IMR-90 (cell line): ENCODE measurements at regions not wholly inside any gene's neighbourhood (a gene's known extent, or its start where the extent isn't known, plus 50 kb on each side); places are given as distances from the start of the nearest gene placed in this dataset.

Source experiments
- ATAC-seq: fragments of 200-7000 bp; cut with Tn5 transposase; 2 replicates; pipeline ENCODE4 v1.9.1; 2020; ENCODE audit warnings: low read depth, mild to moderate bottlenecking, moderate library complexity
- BruUV-seq: library from RNA; stranded (reverse); fragments of 400-500 nt; replicated peaks from 2 replicates; lab custom pipeline; 2021; lab: Mats Ljungman, UMichigan
- CTCF ChIA-PET: fragments of 300-600 bp; formaldehyde crosslinking; extraction: SDS; loops from one replicate; lab custom pipeline; 2021; ENCODE audit warnings: antibody characterized with exemption; lab: Yijun Ruan, JAX
- POLR2A ChIA-PET: fragments of 300-600 bp; sonication (Branson Sonifier 250); formaldehyde crosslinking; loops from one replicate; lab custom pipeline; 2022; ENCODE audit warnings: antibody characterized with exemption; ENCODE audit not compliant: unreplicated experiment; lab: Charles Lee
- DNase-seq: peaks from one replicate; pipeline ENCODE4 v3.0.0; 2013
- H2AFZ ChIP-seq: replicated peaks from 2 replicates; pipeline ENCODE3; 2013; ENCODE audit warnings: low read length, mild to moderate bottlenecking; ENCODE audit not compliant: poor library complexity
- H2AK5ac ChIP-seq: 2 replicates; pipeline ENCODE4 v1.6.1; 2013; ENCODE audit warnings: low read depth, low read length, inconsistent platforms
- H2AK9ac ChIP-seq: replicated peaks from 2 replicates; pipeline ENCODE3; 2013; ENCODE audit warnings: mild to moderate bottlenecking, low read depth, low read length, moderate library complexity; ENCODE audit not compliant: poor library complexity
- H2BK120ac ChIP-seq: 2 replicates; pipeline ENCODE4 v1.6.1; 2013; ENCODE audit warnings: low read depth, low read length, inconsistent platforms
- H2BK15ac ChIP-seq: 3 replicates; pipeline ENCODE4 v1.6.1; 2013; ENCODE audit warnings: low read depth, low read length, inconsistent platforms
- H2BK20ac ChIP-seq: 2 replicates; pipeline ENCODE4 v1.6.1; 2013; ENCODE audit warnings: low read depth, mild to moderate bottlenecking, inconsistent platforms, low read length, moderate library complexity
- H2BK5ac ChIP-seq: 2 replicates; pipeline ENCODE4 v1.6.1; 2013; ENCODE audit warnings: mild to moderate bottlenecking, low read depth, low read length, inconsistent platforms; ENCODE audit not compliant: poor library complexity, severe bottlenecking
- H3K14ac ChIP-seq: replicated peaks from 2 replicates; pipeline ENCODE4 v1.6.1; 2013; ENCODE audit warnings: low read depth, low read length, inconsistent platforms
- H3K18ac ChIP-seq: 2 replicates; pipeline ENCODE4 v1.6.1; 2013; ENCODE audit warnings: low read depth, low read length, control low read depth
- H3K23ac ChIP-seq: 2 replicates; pipeline ENCODE4 v1.6.1; 2013; ENCODE audit warnings: low read depth, low read length, inconsistent platforms
- H3K27ac ChIP-seq: 2 replicates; pipeline ENCODE4 v1.5.1; 2013; ENCODE audit warnings: mild to moderate bottlenecking, control low read depth, low read length; ENCODE audit not compliant: insufficient read depth
- H3K27me3 ChIP-seq: 2 replicates; pipeline ENCODE4 v1.6.1; 2013; ENCODE audit warnings: low read length; ENCODE audit not compliant: control insufficient read depth, insufficient read depth
- H3K36me3 ChIP-seq: 2 replicates; pipeline ENCODE4 v1.6.1; 2013; ENCODE audit warnings: low read length, mixed read lengths; ENCODE audit not compliant: control insufficient read depth, insufficient read depth
- H3K4ac ChIP-seq: 2 replicates; pipeline ENCODE4 v1.6.1; 2013; ENCODE audit warnings: low read depth, low read length, inconsistent platforms
- H3K4me1 ChIP-seq: 2 replicates; pipeline ENCODE4 v1.6.1; 2013; ENCODE audit warnings: low read length, mixed read lengths; ENCODE audit not compliant: control insufficient read depth, insufficient read depth
- H3K4me2 ChIP-seq: 2 replicates; pipeline ENCODE4 v1.6.1; 2013; ENCODE audit warnings: low read depth, mild to moderate bottlenecking, control low read depth, low read length, moderate library complexity
- H3K4me3 ChIP-seq: 2 replicates; pipeline ENCODE4 v1.5.1; 2013; ENCODE audit warnings: low read depth, mild to moderate bottlenecking, control low read depth, low read length, moderate library complexity; ENCODE audit not compliant: insufficient read depth
- H3K56ac ChIP-seq: 2 replicates; pipeline ENCODE4 v1.6.1; 2013; ENCODE audit warnings: low read length, inconsistent platforms; ENCODE audit not compliant: insufficient read depth; ENCODE audit errors: extremely low read depth
- H3K79me1 ChIP-seq, 2 experiments: 2 replicates each; pipeline ENCODE4 v1.6.1; 2013; ENCODE audit warnings: low read length in 2 of 2, inconsistent platforms in 1 of 2, low read depth in 1 of 2
- H3K9ac ChIP-seq: 2 replicates; pipeline ENCODE4 v1.6.1; 2013; ENCODE audit warnings: low read depth, low read length, control low read depth
- H3K9me1 ChIP-seq: 2 replicates; pipeline ENCODE4 v1.6.1; 2013; ENCODE audit warnings: low read length, inconsistent platforms; ENCODE audit not compliant: insufficient read depth
- H3K9me3 ChIP-seq: 2 replicates; pipeline ENCODE4 v1.6.1; 2013; ENCODE audit warnings: low read length; ENCODE audit not compliant: control insufficient read depth, insufficient read depth
- H4K20me1 ChIP-seq: 2 replicates; pipeline ENCODE4 v1.6.1; 2013; ENCODE audit warnings: low read length, inconsistent platforms; ENCODE audit not compliant: insufficient read depth
- H4K5ac ChIP-seq: 2 replicates; pipeline ENCODE4 v1.6.1; 2013; ENCODE audit warnings: mild to moderate bottlenecking, low read depth, low read length, control low read depth
- H4K8ac ChIP-seq, 2 experiments: 2 replicates each; pipeline ENCODE4 v1.6.1; 2013; ENCODE audit warnings: low read depth in 2 of 2, low read length in 2 of 2, control low read depth in 1 of 2, inconsistent platforms in 1 of 2
- H4K91ac ChIP-seq: 2 replicates; pipeline ENCODE4 v1.6.1; 2013; ENCODE audit warnings: low read depth, low read length, inconsistent platforms; ENCODE audit not compliant: insufficient read depth
- CEBPB ChIP-seq: IDR thresholded peaks from 2 replicates; pipeline ENCODE4 v1.6.1; 2012; ENCODE audit warnings: low read depth, low read length, improper control_type of control experiment
- CHD1 ChIP-seq: IDR thresholded peaks from 2 replicates; pipeline ENCODE4 v1.6.1; 2012; ENCODE audit warnings: low read depth, low read length, improper control_type of control experiment
- MAFK ChIP-seq: IDR thresholded peaks from 2 replicates; pipeline ENCODE4 v1.6.1; 2012; ENCODE audit warnings: low read depth, low read length, improper control_type of control experiment
- MXI1 ChIP-seq: IDR thresholded peaks from 2 replicates; pipeline ENCODE4 v1.6.1; 2012; ENCODE audit warnings: low read depth, mild to moderate bottlenecking, low read length, moderate library complexity, borderline replicate concordance
- RAD21 ChIP-seq: IDR thresholded peaks from 2 replicates; pipeline ENCODE4 v1.6.1; 2012; ENCODE audit warnings: low read length, improper control_type of control experiment
- USF2 ChIP-seq: fragments of 150-350 bp; IDR thresholded peaks from 2 replicates; pipeline ENCODE4 v1.6.1; 2017; ENCODE audit warnings: mild to moderate bottlenecking, antibody characterized with exemption, low read length, low read depth
- WGBS, 2 experiments: methylation state at CpG; one replicate each; pipeline versions ENCODE4 v1.1.5 to v1.1.7; 2013; ENCODE audit warnings: missing lambda C conversion rate in 2 of 2; ENCODE audit not compliant: insufficient read length in 1 of 2; ENCODE audit errors: extremely low coverage in 2 of 2; 5-methylcytosine and 5-hydroxymethylcytosine counted together
- dilution Hi-C: fragments of 300-500 bp; cut with HindIII; formaldehyde crosslinking; loops from one replicate; pipeline ENCODE4 v1.14.3; 2018; ENCODE audit warnings: low sequenced_read_pairs; ENCODE audit not compliant: unreplicated experiment
- in situ Hi-C: fragments of 300-500 bp; cut with MboI; formaldehyde crosslinking; loops from 3 replicates; pipeline ENCODE4 v1.14.3; 2019; ENCODE audit warnings: low sequenced_read_pairs, inconsistent platforms, mixed read lengths
- intact Hi-C: fragments of 100-400 bp; cut with micrococcal nuclease; formaldehyde crosslinking; loops from 2 replicates; pipeline ENCODE4 v1.10.0; 2022

- ATAC-seq (no peak), DNase-seq (no peak)
- CTCF ChIA-PET: no interaction called here
- no TSS peak for BruUV-seq
- POLR2A ChIA-PET: no interaction called here
- Histone ChIP-seq H3K4me3 (no peak overlapping the region), H3K79me1 (no peaks in the 10 kb centered on the region), H2BK15ac (no peak overlapping the region), H2AFZ (no peak overlapping the region), H3K4me2 (no peak overlapping the region), H2AK9ac (no peak overlapping the region), H2BK20ac (no peak overlapping the region), H3K27me3 (no peaks in the 10 kb centered on the region), H3K4me1 (no peaks in the 10 kb centered on the region), H3K4ac (no peak overlapping the region), H2AK5ac (no peak overlapping the region), H3K27ac (no peak overlapping the region), H3K23ac (no peak overlapping the region), H4K20me1 (no peaks in the 10 kb centered on the region), H3K14ac (no peak overlapping the region), H3K56ac (no peak overlapping the region), H3K9ac (no peak overlapping the region), H3K9me3 (no peaks in the 10 kb centered on the region), H4K8ac (no peak overlapping the region), H4K91ac (no peak overlapping the region), H3K9me1 (no peaks in the 10 kb centered on the region), H3K18ac (no peak overlapping the region), H4K5ac (no peak overlapping the region), H2BK120ac (no peak overlapping the region), H2BK5ac (no peak overlapping the region), H3K36me3 (no peaks in the 10 kb centered on the region)
- WGBS, 2 experiments: 0% methylated on average over 2 of the region's 7 CpGs; no CpG with 5 or more reads in 1 of the 2 experiments
- intact Hi-C loops: no loop called here
- in situ Hi-C loops: no loop called here
- TF ChIP-seq MAFK (no peak), USF2 (no peak), RAD21 (no peak), CHD1 (no peak), MXI1 (no peak), CEBPB (no peak)
- dilution Hi-C loops: no loop called here
Measured at GRCh38 chr17:51362811-51363585, 102.7 kb downstream of the UTP18 start.
